A673 (cell line): ENCODE measurements at regions not wholly inside any gene's neighbourhood (a gene's known extent, or its start where the extent isn't known, plus 50 kb on each side); places are given as distances from the start of the nearest gene placed in this dataset.

Source experiments
- BruUV-seq: library from RNA; stranded (reverse); fragments of 400-500 nt; replicated peaks from 2 replicates; lab custom pipeline; 2021; lab: Mats Ljungman, UMichigan
- CTCF ChIA-PET: fragments of 300-600 bp; sonication (Branson Sonifier 250); formaldehyde crosslinking; loops from one replicate; lab custom pipeline; 2022; ENCODE audit warnings: antibody characterized with exemption; lab: Charles Lee
- POLR2A ChIA-PET: fragments of 300-600 bp; sonication (Branson Sonifier 250); formaldehyde crosslinking; loops from one replicate; lab custom pipeline; 2022; ENCODE audit warnings: antibody characterized with exemption; ENCODE audit not compliant: low non-redundant PET; lab: Charles Lee
- DNase-seq: peaks from one replicate; pipeline ENCODE4 v3.0.0-alpha.2; 2015; ENCODE audit warnings: low spot score
- H3K27ac ChIP-seq: fragments of 200-600 bp; sonication (generic); 2 replicates; pipeline ENCODE4 v1.5.1; 2016; ENCODE audit warnings: mixed run types, low read depth, mild to moderate bottlenecking, mixed read lengths, antibody characterized with exemption, low read length; ENCODE audit not compliant: poor library complexity, severe bottlenecking
- H3K27me3 ChIP-seq: fragments of 200-600 bp; sonication (generic); replicated peaks from 2 replicates; pipeline ENCODE4 v1.6.1; 2017; ENCODE audit warnings: mixed run types, low read depth, mild to moderate bottlenecking, mixed read lengths, antibody characterized with exemption, low read length; ENCODE audit not compliant: insufficient read depth, poor library complexity
- H3K36me3 ChIP-seq: fragments of 200-600 bp; sonication (generic); 2 replicates; pipeline ENCODE4 v1.6.1; 2016; ENCODE audit warnings: mixed run types, mild to moderate bottlenecking, mixed read lengths, antibody characterized with exemption, low read length; ENCODE audit not compliant: insufficient read depth, poor library complexity, severe bottlenecking
- H3K4me1 ChIP-seq: fragments of 200-600 bp; sonication (generic); 2 replicates; pipeline ENCODE4 v1.6.1; 2017; ENCODE audit warnings: mixed run types, mild to moderate bottlenecking, mixed read lengths, antibody characterized with exemption, low read length; ENCODE audit not compliant: insufficient read depth, poor library complexity, severe bottlenecking
- H3K4me3 ChIP-seq: fragments of 200-600 bp; sonication (generic); 2 replicates; pipeline ENCODE4 v1.5.1; 2016; ENCODE audit warnings: low read depth, mixed run types, mild to moderate bottlenecking, mixed read lengths, low read length; ENCODE audit not compliant: poor library complexity, severe bottlenecking
- H3K9me3 ChIP-seq: fragments of 200-600 bp; sonication (generic); 2 replicates; pipeline ENCODE4 v1.6.1; 2016; ENCODE audit warnings: mixed run types, low read depth, mild to moderate bottlenecking, mixed read lengths, antibody characterized with exemption, low read length; ENCODE audit not compliant: poor library complexity, severe bottlenecking
- CTCF ChIP-seq: fragments of 300-800, 200-600 bp; sonication (generic); conservative IDR thresholded peaks from 2 replicates; pipeline ENCODE4 v1.5.1; 2017; ENCODE audit warnings: low read depth, mild to moderate bottlenecking, antibody characterized with exemption, low read length, moderate library complexity, mixed read lengths
- EZH2 ChIP-seq: fragments of 200-600 bp; sonication (generic); IDR thresholded peaks from 2 replicates; pipeline ENCODE4 v1.6.1; 2017; ENCODE audit warnings: borderline replicate concordance, low read depth, mild to moderate bottlenecking, mixed read lengths, antibody characterized with exemption, low read length; ENCODE audit not compliant: poor library complexity, severe bottlenecking
- intact Hi-C: fragments of 100-400 bp; cut with micrococcal nuclease; formaldehyde crosslinking; loops from one replicate; pipeline ENCODE4 v1.10.0; 2022; ENCODE audit not compliant: unreplicated experiment

GRCh38 chr2:122261911-122262310, 506.5 kb downstream of the TSN start:
- Histone ChIP-seq H3K4me1 (peaks cover 41% of the 10 kb centered on the region), H3K27me3 (no peaks in the 10 kb centered on the region), H3K9me3 (no peaks in the 10 kb centered on the region), H3K27ac (no peak overlapping the region), H3K4me3 (no peak overlapping the region), H3K36me3 (no peaks in the 10 kb centered on the region)
- intact Hi-C loops, result loop anchor here (5.0 kb wide), 1 partner anchor 225 kb away; no protein-coding TSS in a partner anchor
- ChIA-PET CTCF (no interaction called here), POLR2A (no interaction called here)
- no TSS peak for BruUV-seq
- TF ChIP-seq CTCF (no peak), EZH2 (no peak)
- DNase-seq, result peak; percentile 89

GRCh38 chr2:122263746-122264145, 508.3 kb downstream of the TSN start:
- ChIA-PET POLR2A (no interaction called here), CTCF (no interaction called here)
- peaks cover 41% of the 10 kb centered on the region for H3K4me1 ChIP-seq
- H3K9me3 ChIP-seq, result no peaks in the 10 kb centered on the region
- no peak overlapping the region for H3K4me3 ChIP-seq
- no TSS peak for BruUV-seq
- intact Hi-C loops, result loop anchor here (5.0 kb wide), 1 partner anchor 224 kb away; no protein-coding TSS in a partner anchor
- H3K27me3 ChIP-seq, result no peaks in the 10 kb centered on the region
- H3K27ac ChIP-seq, result no peak overlapping the region
- no peaks in the 10 kb centered on the region for H3K36me3 ChIP-seq
- TF ChIP-seq CTCF (no peak), EZH2 (no peak)
- DNase-seq, result no peak

- ChIA-PET POLR2A (no interaction called here), CTCF (no interaction called here)
- Histone ChIP-seq H3K27ac (no peak overlapping the region), H3K9me3 (no peaks in the 10 kb centered on the region), H3K4me3 (no peak overlapping the region), H3K36me3 (no peaks in the 10 kb centered on the region), H3K4me1 (peaks cover 26% of the 10 kb centered on the region), H3K27me3 (no peaks in the 10 kb centered on the region)
- no TSS peak for BruUV-seq
- TF ChIP-seq CTCF (no peak), EZH2 (no peak)
- no peak for DNase-seq
- intact Hi-C loops, result no loop called here
Measured at GRCh38 chr2:122266636-122267035, 511.2 kb downstream of the TSN start.
